Ovary (tissue), 3 donors: ENCODE measurements at regions not wholly inside any gene's neighbourhood (a gene's known extent, or its start where the extent isn't known, plus 50 kb on each side); places are given as distances from the start of the nearest gene placed in this dataset.

ENCODE experiments used
- EP300 ChIP-seq: sonication (generic); formaldehyde crosslinking; IDR thresholded peaks from one replicate; pipeline ENCODE4 v1.6.1; 2017; ENCODE audit warnings: antibody characterized with exemption
- POLR2A ChIP-seq: fragments of 450-650 bp; IDR thresholded peaks from one replicate; pipeline ENCODE4 v1.6.1; 2017; ENCODE audit warnings: antibody characterized with exemption, mild to moderate bottlenecking, moderate library complexity
- TF ChIP-seq, protein P1 (sequence below), 3 donors: fragments of 450-650 bp in 2 of 3; fragments of 200-600 bp in 1 of 3; IDR thresholded peaks; one replicate each; pipeline versions ENCODE4 v1.5.1 to v1.8.0; 2016 to 2022; ENCODE audit warnings: antibody characterized with exemption in 3 of 3, mild to moderate bottlenecking in 1 of 3
- donor health status: DM: no; HTN: no; CAD: no.

DNA sequence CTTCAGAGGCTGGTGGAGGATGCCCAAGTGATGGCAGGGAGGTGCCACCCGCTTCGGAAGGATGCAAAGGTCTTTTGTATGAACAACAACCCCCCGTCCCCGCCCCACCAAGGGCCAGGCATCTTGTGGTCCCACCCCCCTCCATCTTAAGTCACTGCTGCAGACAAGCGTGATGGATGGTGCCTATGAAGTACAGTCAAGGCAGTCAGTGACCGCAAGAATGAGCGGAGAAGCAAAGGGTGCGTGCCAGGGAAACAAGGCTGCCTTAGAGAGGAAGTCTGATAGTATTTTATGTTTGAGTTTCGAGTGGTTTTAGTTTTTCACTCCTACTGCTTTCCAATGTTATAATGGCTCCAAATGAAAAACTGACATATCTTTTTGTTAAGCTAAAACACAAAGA, 68.7 kb upstream of the GPM6B start:
- TF ChIP-seq EP300 (no peak), POLR2A (no peak)
- TF ChIP-seq, protein P1, sequence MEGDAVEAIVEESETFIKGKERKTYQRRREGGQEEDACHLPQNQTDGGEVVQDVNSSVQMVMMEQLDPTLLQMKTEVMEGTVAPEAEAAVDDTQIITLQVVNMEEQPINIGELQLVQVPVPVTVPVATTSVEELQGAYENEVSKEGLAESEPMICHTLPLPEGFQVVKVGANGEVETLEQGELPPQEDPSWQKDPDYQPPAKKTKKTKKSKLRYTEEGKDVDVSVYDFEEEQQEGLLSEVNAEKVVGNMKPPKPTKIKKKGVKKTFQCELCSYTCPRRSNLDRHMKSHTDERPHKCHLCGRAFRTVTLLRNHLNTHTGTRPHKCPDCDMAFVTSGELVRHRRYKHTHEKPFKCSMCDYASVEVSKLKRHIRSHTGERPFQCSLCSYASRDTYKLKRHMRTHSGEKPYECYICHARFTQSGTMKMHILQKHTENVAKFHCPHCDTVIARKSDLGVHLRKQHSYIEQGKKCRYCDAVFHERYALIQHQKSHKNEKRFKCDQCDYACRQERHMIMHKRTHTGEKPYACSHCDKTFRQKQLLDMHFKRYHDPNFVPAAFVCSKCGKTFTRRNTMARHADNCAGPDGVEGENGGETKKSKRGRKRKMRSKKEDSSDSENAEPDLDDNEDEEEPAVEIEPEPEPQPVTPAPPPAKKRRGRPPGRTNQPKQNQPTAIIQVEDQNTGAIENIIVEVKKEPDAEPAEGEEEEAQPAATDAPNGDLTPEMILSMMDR (IDR thresholded peaks at IDR 0.05): no peak
